CD14-positive monocyte (primary cell): ENCODE measurements at regions not wholly inside any gene's neighbourhood (a gene's known extent, or its start where the extent isn't known, plus 50 kb on each side); places are given as distances from the start of the nearest gene placed in this dataset.

Source experiments
- DNase-seq, 3 donors: peaks; one replicate each; pipeline ENCODE4 v3.0.0-alpha.2; 2011 to 2022
- H2AFZ ChIP-seq: 2 replicates; pipeline ENCODE4 v1.6.0; 2012; ENCODE audit warnings: mild to moderate bottlenecking, low read depth, low read length, inconsistent platforms; ENCODE audit not compliant: insufficient read depth, poor library complexity, severe bottlenecking
- H3K27ac ChIP-seq, 2 donors: 1 replicate in 1 of 2; 2 replicates in 1 of 2; pipeline ENCODE4 v1.5.1; 2012 to 2013; ENCODE audit warnings: low read length in 2 of 2, control low read depth in 1 of 2, inconsistent platforms in 1 of 2, low read depth in 1 of 2, mild to moderate bottlenecking in 1 of 2
- H3K27me3 ChIP-seq, 2 donors: one replicate each; pipeline versions ENCODE4 v1.6.0 to v1.6.1; 2011 to 2013; ENCODE audit warnings: low read length in 2 of 2; ENCODE audit not compliant: control insufficient read depth in 2 of 2, insufficient read depth in 2 of 2
- H3K36me3 ChIP-seq, 2 donors: replicated peaks in 1 of 2; 1 replicate in 1 of 2; 2 replicates in 1 of 2; pipeline versions ENCODE4 v1.5.1 to v1.6.1; 2012 to 2013; ENCODE audit warnings: low read length in 2 of 2, control low read depth in 1 of 2, inconsistent platforms in 1 of 2, mild to moderate bottlenecking in 1 of 2; ENCODE audit not compliant: insufficient read depth in 2 of 2, control insufficient read depth in 1 of 2
- H3K4me1 ChIP-seq, 2 donors: 1 replicate in 1 of 2; 2 replicates in 1 of 2; pipeline versions ENCODE4 v1.5.1 to v1.6.1; 2012 to 2013; ENCODE audit warnings: low read length in 2 of 2, control low read depth in 1 of 2, inconsistent platforms in 1 of 2, mild to moderate bottlenecking in 1 of 2, moderate library complexity in 1 of 2; ENCODE audit not compliant: insufficient read depth in 2 of 2, control insufficient read depth in 1 of 2
- H3K4me2 ChIP-seq: replicated peaks from 2 replicates; pipeline ENCODE3; 2012; ENCODE audit warnings: low read length, moderate library complexity, mild to moderate bottlenecking; ENCODE audit not compliant: poor library complexity, severe bottlenecking; ENCODE audit errors: extremely low read depth
- H3K4me3 ChIP-seq, 3 experiments: fragments of 200-600 bp in 1 of 3; sonication (generic) in 1 of 3; replicated peaks in 1 of 3; 1 replicate in 2 of 3; 2 replicates in 1 of 3; pipeline ENCODE4 v1.5.1; 2011 to 2013; ENCODE audit warnings: low read length in 3 of 3, mild to moderate bottlenecking in 3 of 3, control low read depth in 2 of 3, low read depth in 2 of 3, inconsistent platforms in 1 of 3, moderate library complexity in 1 of 3
- H3K79me2 ChIP-seq: 2 replicates; pipeline ENCODE4 v1.6.0; 2012; ENCODE audit warnings: mild to moderate bottlenecking, control low read depth, inconsistent platforms, low read length, moderate library complexity; ENCODE audit not compliant: insufficient read depth
- H3K9ac ChIP-seq: 2 replicates; pipeline ENCODE4 v1.6.0; 2017; ENCODE audit warnings: low read length, mild to moderate bottlenecking; ENCODE audit not compliant: insufficient read depth, poor library complexity, severe bottlenecking
- H3K9me3 ChIP-seq, 2 donors: replicated peaks in 1 of 2; 1 replicate in 1 of 2; 2 replicates in 1 of 2; pipeline versions ENCODE4 v1.5.1 to v1.6.1; 2012 to 2013; ENCODE audit warnings: low read length in 2 of 2, control low read depth in 1 of 2; ENCODE audit not compliant: control insufficient read depth in 1 of 2, insufficient read depth in 1 of 2
- H4K20me1 ChIP-seq: 2 replicates; pipeline ENCODE4 v1.6.0; 2012; ENCODE audit warnings: mild to moderate bottlenecking, low read length, control low read depth, moderate library complexity; ENCODE audit not compliant: insufficient read depth
- H3K27ac Mint-ChIP-seq, 7 donors: one replicate each; pipeline ENCODE4 v1.8.0; 2020; ENCODE audit warnings: mild to moderate bottlenecking in 7 of 7, mixed read lengths in 7 of 7, moderate library complexity in 6 of 7, inconsistent platforms in 2 of 7
- H3K27me3 Mint-ChIP-seq, 3 donors: one replicate each; pipeline ENCODE4 v1.8.0; 2021 to 2022; ENCODE audit warnings: low read depth in 3 of 3, mild to moderate bottlenecking in 3 of 3, mixed read lengths in 3 of 3, moderate library complexity in 3 of 3, inconsistent platforms in 1 of 3
- H3K36me3 Mint-ChIP-seq, 2 donors: one replicate each; pipeline ENCODE4 v1.8.0; 2020; ENCODE audit warnings: mixed read lengths in 2 of 2, inconsistent platforms in 1 of 2, mild to moderate bottlenecking in 1 of 2
- H3K4me1 Mint-ChIP-seq: one replicate; pipeline ENCODE4 v1.8.0; 2020; ENCODE audit warnings: mild to moderate bottlenecking, mixed read lengths
- H3K4me3 Mint-ChIP-seq, 2 donors: one replicate each; pipeline ENCODE4 v1.8.0; 2020; ENCODE audit warnings: mild to moderate bottlenecking in 2 of 2, mixed read lengths in 2 of 2, moderate library complexity in 1 of 2
- H3K9me3 Mint-ChIP-seq, 7 donors: one replicate each; pipeline ENCODE4 v1.8.0; 2020 to 2022; ENCODE audit warnings: mixed read lengths in 7 of 7, mild to moderate bottlenecking in 6 of 7, moderate library complexity in 6 of 7, inconsistent platforms in 2 of 7
- WGBS: methylation state at CpG from one replicate; pipeline ENCODE4 v1.1.5; 2013; ENCODE audit warnings: missing lambda C conversion rate; ENCODE audit not compliant: insufficient coverage; 5-methylcytosine and 5-hydroxymethylcytosine counted together
- intact Hi-C, 2 donors: fragments of 100-400 bp; cut with micrococcal nuclease; formaldehyde crosslinking; loops; one replicate each; pipeline versions ENCODE4 v1.15.0 to v1.15.1; 2023
- TF ChIP-seq, protein P1 (sequence below): fragments of 200-600 bp; IDR thresholded peaks from one replicate; pipeline ENCODE4 v1.8.0; 2022; ENCODE audit warnings: antibody characterized with exemption, mild to moderate bottlenecking

DNA sequence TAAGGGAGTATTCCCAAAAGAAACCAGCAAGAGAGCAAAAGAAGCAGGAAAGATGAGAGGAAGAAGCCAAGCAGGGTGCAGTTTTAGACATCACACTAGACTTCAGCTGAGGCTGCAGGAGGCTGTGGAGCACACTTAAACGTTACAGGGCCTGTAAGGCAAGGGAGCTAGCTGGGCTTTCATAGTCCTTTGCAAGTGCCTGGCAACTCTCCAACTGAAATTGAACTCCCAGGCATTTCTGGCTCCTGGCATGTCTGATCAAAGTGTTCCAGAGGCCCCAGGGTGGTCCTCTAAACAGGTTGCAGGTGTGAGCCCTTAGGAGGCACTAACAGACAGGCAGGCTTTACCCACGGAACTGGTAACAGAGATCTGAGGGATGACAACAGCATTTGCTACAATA, 750.2 kb downstream of the XPNPEP1 start:
- Mint-ChIP-seq H3K27me3 (no peaks in the 10 kb centered on the region), H3K36me3 (no peaks in the 10 kb centered on the region), H3K9me3 (peaks cover 0 to 9% (median 3%) of the 10 kb centered on the region in 7 donors), H3K4me3 (no peak overlapping the region), H3K27ac (no peak overlapping the region), H3K4me1 (no peaks in the 10 kb centered on the region)
- Histone ChIP-seq H3K4me2 (no peak overlapping the region), H3K4me3 (no peak overlapping the region), H3K27ac (no peak overlapping the region), H3K27me3 (no peaks in the 10 kb centered on the region), H3K79me2 (no peaks in the 10 kb centered on the region), H4K20me1 (no peaks in the 10 kb centered on the region), H3K9me3 (peaks cover 3 to 11% of the 10 kb centered on the region in 2 donors), H2AFZ (no peak overlapping the region), H3K36me3 (no peaks in the 10 kb centered on the region), H3K9ac (no peak overlapping the region), H3K4me1 (no peaks in the 10 kb centered on the region)
- 75% methylated on average over 2 of the region's 2 CpGs for WGBS
- TF ChIP-seq, protein P1, sequence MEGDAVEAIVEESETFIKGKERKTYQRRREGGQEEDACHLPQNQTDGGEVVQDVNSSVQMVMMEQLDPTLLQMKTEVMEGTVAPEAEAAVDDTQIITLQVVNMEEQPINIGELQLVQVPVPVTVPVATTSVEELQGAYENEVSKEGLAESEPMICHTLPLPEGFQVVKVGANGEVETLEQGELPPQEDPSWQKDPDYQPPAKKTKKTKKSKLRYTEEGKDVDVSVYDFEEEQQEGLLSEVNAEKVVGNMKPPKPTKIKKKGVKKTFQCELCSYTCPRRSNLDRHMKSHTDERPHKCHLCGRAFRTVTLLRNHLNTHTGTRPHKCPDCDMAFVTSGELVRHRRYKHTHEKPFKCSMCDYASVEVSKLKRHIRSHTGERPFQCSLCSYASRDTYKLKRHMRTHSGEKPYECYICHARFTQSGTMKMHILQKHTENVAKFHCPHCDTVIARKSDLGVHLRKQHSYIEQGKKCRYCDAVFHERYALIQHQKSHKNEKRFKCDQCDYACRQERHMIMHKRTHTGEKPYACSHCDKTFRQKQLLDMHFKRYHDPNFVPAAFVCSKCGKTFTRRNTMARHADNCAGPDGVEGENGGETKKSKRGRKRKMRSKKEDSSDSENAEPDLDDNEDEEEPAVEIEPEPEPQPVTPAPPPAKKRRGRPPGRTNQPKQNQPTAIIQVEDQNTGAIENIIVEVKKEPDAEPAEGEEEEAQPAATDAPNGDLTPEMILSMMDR, result no peak
- intact Hi-C loops, result no loop called here
- DNase-seq, result no peak

DNA sequence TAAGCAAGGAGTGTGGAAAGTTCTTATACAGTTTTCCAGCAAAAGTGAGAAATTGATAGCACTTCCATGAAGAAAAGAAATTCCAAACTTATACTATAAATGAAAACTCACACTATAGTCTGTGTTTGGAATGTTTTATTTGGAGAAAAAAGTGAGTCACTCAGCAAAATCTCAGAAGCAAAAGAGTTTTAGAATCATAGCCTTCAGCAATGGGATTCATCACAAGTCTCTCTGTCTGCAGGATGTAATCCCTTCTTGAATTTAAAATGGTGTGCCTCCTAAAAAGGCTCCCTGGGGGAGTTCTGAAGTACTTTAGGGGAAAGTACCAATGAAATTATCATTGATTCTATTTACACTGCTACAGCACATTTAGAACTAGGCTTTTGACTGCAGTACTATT, 756.4 kb downstream of the XPNPEP1 start:
- no peak for DNase-seq
- Histone ChIP-seq H3K4me1 (no peaks in the 10 kb centered on the region), H3K4me3 (no peak overlapping the region)

More for the DNA sequence above, 756.4 kb downstream of the XPNPEP1 start:
- Histone ChIP-seq H3K4me2 (no peak overlapping the region), H3K36me3 (no peaks in the 10 kb centered on the region), H4K20me1 (no peaks in the 10 kb centered on the region), H3K9me3 (peaks cover 10 to 20% of the 10 kb centered on the region in 2 donors), H3K9ac (no peak overlapping the region), H3K79me2 (no peaks in the 10 kb centered on the region), H2AFZ (no peak overlapping the region), H3K27ac (no peak overlapping the region), H3K27me3 (no peaks in the 10 kb centered on the region)
- H3K4me1 Mint-ChIP-seq, result no peaks in the 10 kb centered on the region
- TF ChIP-seq, protein P1, result no peak
- peaks cover 0 to 8% (median 7%) of the 10 kb centered on the region in 7 donors for H3K9me3 Mint-ChIP-seq
- H3K4me3 Mint-ChIP-seq, result no peak overlapping the region
- no peak overlapping the region for H3K27ac Mint-ChIP-seq
- peaks cover 0 to 2% (median 0%) of the 10 kb centered on the region in 3 donors for H3K27me3 Mint-ChIP-seq
- intact Hi-C loops, result no loop called here
- H3K36me3 Mint-ChIP-seq, result no peaks in the 10 kb centered on the region
